Small intestine (tissue), 7 donors: ENCODE measurements at regions not wholly inside any gene's neighbourhood (a gene's known extent, or its start where the extent isn't known, plus 50 kb on each side); places are given as distances from the start of the nearest gene placed in this dataset.
A peak's percentile ranks its signal among the peaks of the same experiment; 100 is the strongest.

Experiments
- DNase-seq, 2 donors: peaks; one replicate each; pipeline versions ENCODE4 v3.0.0 to v3.0.0-alpha.2; 2013
- FAIRE-seq: peaks from 2 replicates; lab custom pipeline; 2012; peaks lifted over from hg19 to GRCh38; lab: Jason Lieb, UNC
- H3K27ac ChIP-seq, 3 donors: one replicate each; pipeline ENCODE4 v1.5.1; 2013; ENCODE audit warnings: low read length in 2 of 3, mild to moderate bottlenecking in 2 of 3, control low read depth in 1 of 3, inconsistent platforms in 1 of 3, low read depth in 1 of 3, moderate library complexity in 1 of 3
- H3K27me3 ChIP-seq, 3 donors: one replicate each; pipeline ENCODE4 v1.6.1; 2013; ENCODE audit warnings: low read length in 3 of 3, inconsistent platforms in 1 of 3; ENCODE audit not compliant: control insufficient read depth in 3 of 3, insufficient read depth in 3 of 3
- H3K36me3 ChIP-seq, 3 donors: one replicate each; pipeline ENCODE4 v1.6.1; 2013; ENCODE audit warnings: low read length in 3 of 3, inconsistent platforms in 1 of 3, low read depth in 1 of 3, mild to moderate bottlenecking in 1 of 3, moderate library complexity in 1 of 3; ENCODE audit not compliant: control insufficient read depth in 3 of 3, insufficient read depth in 2 of 3
- H3K4me1 ChIP-seq, 3 donors: one replicate each; pipeline ENCODE4 v1.6.1; 2013; ENCODE audit warnings: low read length in 2 of 3, inconsistent platforms in 1 of 3, low read depth in 1 of 3, mild to moderate bottlenecking in 1 of 3, moderate library complexity in 1 of 3; ENCODE audit not compliant: control insufficient read depth in 3 of 3, insufficient read depth in 2 of 3
- H3K4me3 ChIP-seq, 3 donors: one replicate each; pipeline ENCODE4 v1.5.1; 2013; ENCODE audit warnings: low read length in 3 of 3, control low read depth in 1 of 3, inconsistent platforms in 1 of 3, low read depth in 1 of 3, mild to moderate bottlenecking in 1 of 3, moderate library complexity in 1 of 3
- H3K9me3 ChIP-seq, 2 donors: one replicate each; pipeline ENCODE4 v1.6.1; 2013; ENCODE audit warnings: low read depth in 1 of 2, low read length in 1 of 2; ENCODE audit not compliant: control insufficient read depth in 2 of 2, insufficient read depth in 1 of 2
- WGBS, 3 donors: extraction: QIAGEN DNeasy Blood & Tissue Kit; methylation state at CpG; one replicate each; pipeline ENCODE4 v1.1.7; 2013; 5-methylcytosine and 5-hydroxymethylcytosine counted together
- donor health status: healthy with polysubstance abuse.
- donor health status: control.
- donor health status: control.
- donor health status: Bipolar disorder and iron deficiency.
- donor health status: healthy.

GRCh38 chr14:94890785-94891184, 120.9 kb upstream of the GSC start:
- 48 to 55% (median 53%) methylated on average over 6 of the region's 6 CpGs for WGBS, 3 donors
- H3K36me3 ChIP-seq = no peaks in the 10 kb centered on the region
- no peak for FAIRE-seq
- peaks cover 2 to 10% (median 3%) of the 10 kb centered on the region in 3 donors for H3K27me3 ChIP-seq
- H3K4me3 ChIP-seq = no peak overlapping the region
- no peak for DNase-seq
- no peak overlapping the region for H3K27ac ChIP-seq
- peaks cover 0 to 12% of the 10 kb centered on the region in 2 donors for H3K9me3 ChIP-seq
- peaks cover 0 to 12% (median 2%) of the 10 kb centered on the region in 3 donors for H3K4me1 ChIP-seq

- 86 to 93% (median 88%) methylated on average over 6 of the region's 6 CpGs for WGBS, 3 donors
- DNase-seq = no peak
- Histone ChIP-seq H3K36me3 (no peaks in the 10 kb centered on the region), H3K4me3 (no peak overlapping the region), H3K27ac (no peak overlapping the region), H3K9me3 (peaks cover 0 to 2% of the 10 kb centered on the region in 2 donors), H3K4me1 (peaks cover 0 to 12% (median 2%) of the 10 kb centered on the region in 3 donors), H3K27me3 (peaks cover 2 to 10% (median 3%) of the 10 kb centered on the region in 3 donors)
- FAIRE-seq = no peak
Observed at GRCh38 chr14:94889520-94890312, 119.8 kb upstream of the GSC start.

- no peaks in the 10 kb centered on the region for H3K9me3 ChIP-seq
- H3K27me3 ChIP-seq = peaks cover 0 to 10% (median 2%) of the 10 kb centered on the region in 3 donors
- peak overlapping the region in 1 of 3 donors; percentile 0 for H3K4me3 ChIP-seq
- peak; percentile 93 to 97 for DNase-seq
- WGBS, 3 donors = 15 to 58% (median 40%) methylated on average over 12 of the region's 12 CpGs
- H3K4me1 ChIP-seq = peaks cover 0 to 12% (median 2%) of the 10 kb centered on the region in 3 donors
- no peak for FAIRE-seq
- H3K36me3 ChIP-seq = no peaks in the 10 kb centered on the region
- H3K27ac ChIP-seq = no peak overlapping the region
Observed at GRCh38 chr14:94888121-94888520, 118.2 kb upstream of the GSC start.

- Histone ChIP-seq H3K27ac (no peak overlapping the region), H3K27me3 (peaks cover 0 to 10% (median 2%) of the 10 kb centered on the region in 3 donors), H3K36me3 (no peaks in the 10 kb centered on the region), H3K9me3 (no peaks in the 10 kb centered on the region), H3K4me1 (peaks cover 0 to 12% (median 2%) of the 10 kb centered on the region in 3 donors), H3K4me3 (peak overlapping the region in 1 of 3 donors; percentile 0)
- 69 to 76% (median 72%) methylated on average over 9 to 10 of the region's 10 CpGs for WGBS, 3 donors
- FAIRE-seq (no peak), DNase-seq (no peak)
Observed at GRCh38 chr14:94887591-94887990, 117.7 kb upstream of the GSC start.

GRCh38 chr14:94886931-94887330, 117.0 kb upstream of the GSC start:
- WGBS, 3 donors = 74 to 91% (median 74%) methylated on average over 7 of the region's 7 CpGs
- DNase-seq (no peak), FAIRE-seq (no peak)

GRCh38 chr14:94885481-94886155, 115.7 kb upstream of the GSC start:
- no peak overlapping the region for H3K27ac ChIP-seq
- FAIRE-seq (no peak), DNase-seq (no peak)
- H3K27me3 ChIP-seq = no peaks in the 10 kb centered on the region
- H3K4me3 ChIP-seq = no peak overlapping the region
- peaks cover 0 to 12% (median 2%) of the 10 kb centered on the region in 3 donors for H3K4me1 ChIP-seq
- H3K36me3 ChIP-seq = no peaks in the 10 kb centered on the region
- H3K9me3 ChIP-seq = no peaks in the 10 kb centered on the region
- WGBS, 3 donors = 42 to 60% (median 57%) methylated on average over 5 of the region's 5 CpGs

More at GRCh38 chr14:94886931-94887330, 117.0 kb upstream of the GSC start:
- Histone ChIP-seq H3K9me3 (no peaks in the 10 kb centered on the region), H3K4me3 (no peak overlapping the region), H3K27ac (no peak overlapping the region), H3K27me3 (peaks cover 0 to 6% (median 0%) of the 10 kb centered on the region in 3 donors), H3K4me1 (peaks cover 0 to 12% (median 2%) of the 10 kb centered on the region in 3 donors), H3K36me3 (no peaks in the 10 kb centered on the region)

GRCh38 chr14:94884616-94885230, 114.8 kb upstream of the GSC start:
- H3K36me3 ChIP-seq = no peaks in the 10 kb centered on the region
- 72 to 82% (median 77%) methylated on average over 19 of the region's 19 CpGs for WGBS, 3 donors

GRCh38 chr14:94882401-94882800, 112.5 kb upstream of the GSC start:
- Histone ChIP-seq H3K27ac (no peak overlapping the region), H3K4me1 (peaks cover 0 to under 1% (median 0%) of the 10 kb centered on the region in 3 donors), H3K27me3 (no peaks in the 10 kb centered on the region), H3K4me3 (no peak overlapping the region), H3K36me3 (no peaks in the 10 kb centered on the region), H3K9me3 (no peaks in the 10 kb centered on the region)
- DNase-seq = no peak
- no peak for FAIRE-seq
- 74 to 88% (median 82%) methylated on average over 3 of the region's 3 CpGs for WGBS, 3 donors

More at GRCh38 chr14:94884616-94885230, 114.8 kb upstream of the GSC start:
- no peaks in the 10 kb centered on the region for H3K9me3 ChIP-seq
- no peaks in the 10 kb centered on the region for H3K27me3 ChIP-seq
- H3K27ac ChIP-seq = no peak overlapping the region
- FAIRE-seq = no peak
- H3K4me1 ChIP-seq = peaks cover 0 to 12% (median 2%) of the 10 kb centered on the region in 3 donors
- no peak for DNase-seq
- no peak overlapping the region for H3K4me3 ChIP-seq
